ENCODE measurements at regions not wholly inside any gene's neighbourhood (a gene's known extent, or its start where the extent isn't known, plus 50 kb on each side); places are given as distances from the start of the nearest gene placed in this dataset.
"Not testable (repeated sequence)": the region's sequence is repeated elsewhere in the genome, so short reads cannot be mapped to it uniquely, and the experiment has no call there.

DNA sequence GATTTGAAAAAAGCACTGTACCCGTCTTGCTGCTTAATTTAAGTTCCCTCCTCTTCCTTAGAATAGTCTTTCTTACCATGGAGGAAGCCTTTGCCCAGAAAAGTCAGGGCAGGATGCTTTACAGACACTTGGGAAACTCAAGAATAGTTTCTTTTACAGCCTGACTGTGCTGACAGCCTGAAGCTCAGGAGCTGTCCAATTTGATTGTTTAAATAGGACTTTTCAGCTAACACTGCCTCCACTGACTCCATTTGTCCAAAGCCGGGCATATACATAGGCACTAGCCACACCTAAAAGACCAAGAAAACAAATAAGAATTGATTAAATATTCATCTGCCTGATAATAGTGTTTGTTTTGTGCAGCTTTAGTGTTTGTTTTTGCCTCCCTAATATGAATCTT, 110.9 kb upstream of the L3MBTL4 start:
- DNase-seq, result no peak

DNA sequence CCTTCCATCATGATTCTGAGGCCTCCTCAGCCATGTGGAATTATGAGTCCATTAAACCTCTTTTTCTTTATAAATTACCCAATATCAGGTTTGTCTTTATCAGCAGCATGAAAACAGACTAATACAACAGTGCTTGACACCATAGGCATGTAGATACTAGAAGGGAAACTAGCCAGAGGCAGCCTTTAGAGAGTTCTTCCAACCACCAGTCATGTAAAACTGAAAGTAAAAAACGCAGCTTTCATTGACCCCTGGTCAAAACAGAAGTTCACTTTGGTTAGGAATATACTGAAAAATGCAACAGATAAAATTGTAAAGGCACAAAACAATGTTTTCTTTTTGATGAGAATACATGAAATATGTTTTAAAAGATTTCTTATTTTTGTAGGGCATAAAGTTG, 122.8 kb upstream of the L3MBTL4 start:
- DNase-seq, result no peak

DNA sequence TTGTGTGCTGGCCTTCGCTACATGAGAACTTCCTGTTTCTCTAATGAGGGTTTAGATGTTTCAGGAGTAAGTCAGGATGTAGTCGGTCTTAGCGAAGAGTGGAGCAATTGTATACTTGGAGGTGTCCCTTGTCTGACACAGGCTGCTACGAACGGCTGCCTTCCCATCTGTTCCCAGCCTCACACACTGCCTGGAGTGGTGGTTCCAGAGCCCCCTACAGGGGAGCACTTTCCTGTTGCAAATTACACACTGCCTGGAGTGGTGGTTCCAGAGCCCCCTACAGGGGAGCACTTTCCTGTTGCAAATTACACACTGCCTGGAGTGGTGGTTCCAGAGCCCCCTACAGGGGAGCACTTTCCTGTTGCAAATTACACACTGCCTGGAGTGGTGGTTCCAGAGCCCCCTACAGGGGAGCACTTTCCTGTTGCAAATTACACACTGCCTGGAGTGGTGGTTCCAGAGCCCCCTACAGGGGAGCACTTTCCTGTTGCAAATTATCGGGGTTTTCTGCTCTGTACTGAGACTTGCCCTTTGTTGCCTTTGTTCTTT, 126.5 kb upstream of the L3MBTL4 start:
- not testable (repeated sequence) for DNase-seq

DNA sequence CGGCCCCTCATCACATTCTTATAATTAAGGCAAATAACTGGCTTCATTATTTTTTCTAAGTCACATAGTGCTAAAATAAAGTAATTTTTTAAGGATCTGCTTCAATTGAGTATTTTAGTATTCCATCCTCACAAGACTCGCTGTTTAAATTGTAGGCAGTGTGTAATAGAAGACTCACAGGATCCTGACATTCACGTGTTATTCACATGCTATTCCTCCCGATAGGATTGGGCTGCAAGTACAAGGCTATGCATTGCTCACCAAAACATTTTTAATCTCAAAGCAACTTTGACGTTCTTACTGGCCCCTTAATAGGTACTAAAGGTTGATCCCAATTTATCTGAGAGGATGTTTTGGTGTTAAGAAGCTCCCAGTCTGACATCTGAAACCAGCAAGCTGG, 127.6 kb upstream of the L3MBTL4 start:
- DNase-seq, result no peak

DNA sequence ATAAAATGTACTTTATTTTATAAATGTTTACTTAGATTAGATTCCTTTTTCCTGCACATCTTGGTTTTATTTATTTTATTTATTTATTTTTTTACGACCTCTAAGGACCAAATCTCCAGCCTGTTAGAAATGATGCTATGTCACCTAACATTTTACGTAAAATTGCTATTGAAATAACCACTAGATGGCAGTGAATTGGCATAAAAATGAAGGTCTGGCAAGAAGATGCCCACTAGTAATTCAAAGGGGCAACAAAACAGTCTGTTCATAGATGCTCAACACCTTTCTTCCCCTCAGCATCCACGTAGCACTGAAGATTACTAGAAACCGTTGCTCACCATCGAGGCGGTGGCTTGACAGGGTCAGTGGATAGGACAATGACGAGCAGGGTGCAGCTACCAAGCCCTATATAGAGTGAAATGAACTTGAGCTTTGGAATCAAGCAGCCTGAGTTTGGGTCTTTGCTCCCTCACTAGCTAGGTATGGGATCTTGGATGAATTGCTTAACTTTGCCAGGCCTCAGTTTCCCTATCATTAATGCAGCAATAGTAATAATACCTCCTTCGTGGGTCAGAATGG, 128.7 kb upstream of the L3MBTL4 start:
- DNase-seq, result peak; percentile 57

DNA sequence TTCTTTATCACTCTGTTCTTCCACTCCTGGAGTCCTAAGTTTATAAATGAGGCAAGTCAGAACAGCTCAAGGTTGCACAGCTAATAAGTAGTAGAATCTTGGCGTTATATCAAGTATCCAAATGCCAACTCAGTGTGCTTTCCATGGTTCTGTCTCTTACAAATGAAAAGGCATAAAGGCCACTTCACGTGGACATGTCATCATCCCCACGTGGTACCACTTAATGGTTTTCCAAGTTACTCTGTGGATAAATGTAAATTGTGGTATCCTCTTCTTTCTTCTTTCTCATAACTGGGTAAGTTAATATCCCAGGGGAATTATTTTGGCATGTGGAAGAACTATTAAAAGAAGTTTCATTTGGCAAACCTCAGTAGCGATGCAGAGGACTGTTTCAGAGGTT, 131.5 kb upstream of the L3MBTL4 start:
- peak; percentile 56 for DNase-seq

DNA sequence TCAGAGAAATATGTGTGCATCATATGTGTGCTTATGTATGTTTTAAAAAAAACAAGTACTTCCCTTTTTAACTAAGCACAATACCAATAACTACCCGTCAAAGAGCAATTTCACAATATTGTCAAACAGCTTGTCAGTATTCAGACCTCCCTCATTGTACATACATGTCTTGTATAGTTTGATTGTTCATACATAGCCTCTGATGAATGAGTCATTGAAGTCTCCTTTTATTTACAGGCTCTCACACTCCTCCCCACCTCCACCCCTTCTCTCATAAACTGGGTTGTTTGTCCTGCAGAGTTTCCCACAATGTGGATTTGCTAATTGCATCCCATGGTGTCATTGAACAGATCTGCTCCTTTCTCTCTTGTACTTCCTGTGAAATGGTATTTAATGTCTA, 132.8 kb upstream of the L3MBTL4 start:
- no peak for DNase-seq

DNA sequence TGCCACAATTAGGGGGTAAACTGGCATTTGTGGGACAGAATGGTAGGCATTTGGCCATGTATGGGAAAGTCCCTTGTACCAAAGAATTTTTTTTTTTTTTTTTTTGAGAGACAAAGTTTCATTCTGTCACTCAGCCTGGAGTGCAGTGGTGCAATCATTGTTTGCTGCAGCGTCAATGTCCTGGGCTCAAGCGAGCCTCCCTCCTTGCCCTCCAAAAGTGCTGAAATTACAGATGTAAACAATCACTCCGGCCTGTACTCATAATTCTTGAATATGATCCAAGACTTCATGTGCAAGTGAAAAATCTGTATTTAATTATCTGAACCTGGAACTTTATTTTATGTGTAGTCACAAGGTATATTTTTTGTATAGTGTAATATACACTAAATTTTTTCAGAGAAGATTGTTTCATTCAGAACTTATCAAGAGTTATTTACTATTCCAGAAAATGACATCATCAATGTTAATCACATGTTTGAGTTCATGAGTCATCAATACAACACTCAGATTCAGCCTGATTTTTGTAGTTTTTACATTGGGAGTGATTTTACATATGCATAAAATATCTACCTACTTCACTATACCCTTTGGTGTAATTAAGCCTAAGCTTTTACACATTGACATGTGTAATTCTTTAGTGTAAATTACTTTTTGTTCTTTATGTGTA, 138.7 kb upstream of the L3MBTL4 start:
- DNase-seq, result no peak

DNA sequence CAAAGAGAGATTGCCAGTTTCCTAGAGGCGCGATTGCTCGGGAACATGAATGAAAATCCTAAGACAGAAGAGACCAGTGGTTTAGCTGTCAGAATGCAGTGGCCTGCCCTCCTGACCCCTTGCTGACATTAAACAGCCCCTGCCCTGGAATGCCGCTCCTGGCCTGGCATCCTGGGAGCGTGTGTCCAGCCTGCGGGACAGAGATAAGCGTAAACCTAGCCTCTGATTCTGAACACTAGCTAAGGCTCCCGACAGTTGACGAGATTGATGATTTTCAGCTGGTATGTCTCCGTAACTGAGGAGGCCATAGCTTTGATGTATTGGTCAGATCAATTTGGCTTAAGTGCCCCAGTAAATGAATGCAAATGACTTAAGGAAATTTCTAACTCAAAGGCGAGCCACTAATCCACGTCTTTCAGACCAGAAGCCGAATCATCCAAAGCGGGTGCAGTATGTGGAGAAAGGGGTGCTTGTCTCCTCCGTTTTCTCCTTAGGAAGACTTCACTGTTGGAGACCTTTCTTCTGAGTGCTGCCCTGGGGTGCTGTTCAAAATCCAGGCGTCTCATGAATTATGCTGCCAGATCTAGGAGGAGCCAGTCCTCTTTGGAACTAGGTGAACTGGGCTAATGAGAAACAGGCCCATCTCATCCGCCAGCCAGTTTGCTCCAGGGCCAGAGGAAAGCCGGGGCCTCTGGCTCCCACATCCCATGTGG, 142.5 kb upstream of the L3MBTL4 start:
- DNase-seq, result peak; percentile 22

DNA sequence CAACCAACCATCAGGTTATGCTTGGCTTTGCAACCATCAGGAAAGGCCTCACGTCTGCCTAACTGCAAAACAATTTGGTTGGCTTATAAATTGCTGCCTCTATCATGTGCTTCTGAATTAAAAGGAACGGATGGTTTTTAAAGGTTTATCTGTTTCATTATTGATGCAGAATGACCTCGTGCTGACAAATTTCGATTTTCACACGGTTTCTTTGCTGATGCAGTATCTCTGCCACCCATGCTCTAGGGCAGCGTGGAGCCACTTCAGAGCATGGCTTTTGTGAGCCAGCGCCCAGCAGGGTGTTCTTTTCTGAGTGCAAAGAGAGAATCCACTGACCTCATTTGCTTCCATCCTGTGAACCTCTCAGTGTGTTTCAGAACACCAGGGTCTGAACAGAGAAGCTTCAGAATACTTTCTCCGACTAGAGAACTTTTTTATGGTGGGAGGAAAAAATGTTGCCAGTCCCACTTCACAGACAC, 143.1 kb upstream of the L3MBTL4 start:
- no peak for DNase-seq

DNA sequence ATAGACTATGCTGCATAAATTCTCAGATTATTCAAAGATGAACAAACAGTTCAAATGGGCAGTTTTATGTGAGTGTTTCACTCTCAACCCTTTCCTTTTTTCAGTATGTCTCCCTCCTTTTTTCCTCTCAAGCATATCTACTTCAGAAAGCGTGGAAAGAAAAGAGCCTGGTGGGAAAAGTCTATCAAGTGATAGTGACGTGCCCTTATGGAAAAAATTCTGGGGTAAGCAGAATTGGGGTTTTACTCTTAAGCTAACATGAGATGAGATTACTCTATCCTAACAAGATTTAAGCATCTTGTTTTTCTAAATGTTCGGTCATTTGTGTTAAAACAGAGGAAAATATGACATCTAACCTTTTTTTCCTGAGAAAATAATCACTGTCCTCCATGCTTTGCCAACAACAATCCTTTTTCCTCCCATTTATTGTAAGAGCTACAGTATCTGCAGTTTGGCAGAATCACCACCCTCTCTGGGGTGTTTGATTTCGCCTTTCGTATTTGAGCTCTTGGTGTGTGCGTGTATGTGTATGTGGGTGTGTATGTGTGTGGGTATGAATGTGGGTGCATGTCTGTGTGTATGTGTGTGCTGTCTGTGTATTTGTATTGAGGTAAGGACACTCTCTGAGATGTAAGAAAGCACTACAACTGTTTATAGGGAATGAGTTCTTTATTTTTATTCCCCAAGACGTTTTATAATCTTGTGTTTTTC, 143.9 kb upstream of the L3MBTL4 start:
- no peak for DNase-seq

DNA sequence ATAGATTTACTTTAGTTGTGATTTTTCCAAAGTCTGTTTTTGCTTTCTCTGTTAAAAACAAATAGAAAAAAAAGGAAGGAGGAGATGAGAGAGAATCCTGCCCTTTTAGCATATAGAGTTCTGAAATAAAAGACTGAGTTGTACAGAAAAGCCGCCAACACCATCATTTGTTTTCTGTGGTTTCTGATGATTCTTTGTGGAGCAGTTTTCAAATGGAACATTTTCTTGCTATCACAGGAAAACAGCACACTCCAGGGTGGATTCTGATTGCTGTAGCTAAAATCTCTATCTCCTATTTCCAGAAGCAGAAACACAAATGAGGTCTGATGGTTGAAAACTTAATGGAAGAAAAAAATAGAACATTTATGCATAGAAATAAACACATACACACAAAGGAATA, 144.6 kb upstream of the L3MBTL4 start:
- DNase-seq, result no peak

DNA sequence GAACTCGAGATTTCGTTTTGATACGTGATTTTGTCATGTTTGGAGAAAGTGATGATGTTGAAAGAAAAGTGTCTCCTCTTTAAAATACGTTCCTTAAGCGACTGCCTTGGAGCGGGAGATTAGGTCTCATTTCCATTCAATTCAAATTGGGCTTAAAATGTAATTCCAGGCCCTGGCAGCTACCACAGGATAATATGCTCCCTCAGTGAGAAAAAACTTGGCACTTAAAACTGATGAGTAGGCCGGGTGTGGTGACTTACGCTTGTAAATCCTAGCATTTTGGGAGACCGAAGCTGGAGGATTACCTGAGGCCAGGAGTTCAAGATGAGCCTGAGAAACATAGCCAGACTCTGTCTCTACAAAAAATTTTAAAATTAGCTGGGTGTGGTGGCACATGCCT, 146.3 kb upstream of the L3MBTL4 start:
- no peak for DNase-seq

DNA sequence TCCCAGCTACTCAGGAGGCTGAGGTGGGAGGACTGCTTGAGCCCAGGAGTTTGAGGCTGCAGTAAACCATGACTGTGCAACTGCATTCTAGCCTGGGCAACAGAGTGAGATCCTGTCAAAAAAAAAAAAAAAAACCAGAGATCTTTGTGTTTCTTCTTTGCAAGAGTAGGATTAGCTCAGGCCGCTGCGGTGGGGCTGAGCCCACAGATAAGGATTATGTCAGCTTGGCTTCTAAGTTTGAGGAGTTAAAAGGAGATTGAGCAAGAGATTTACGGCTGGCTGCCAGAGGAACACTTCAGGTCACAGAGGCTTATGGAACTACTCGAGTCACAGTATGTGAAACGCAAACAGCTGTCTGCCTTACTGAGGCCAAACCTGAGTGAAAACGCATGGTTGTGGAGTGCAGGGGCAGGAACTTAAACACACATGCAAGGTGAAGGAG, 146.7 kb upstream of the L3MBTL4 start:
- peak; percentile 59 for DNase-seq

DNA sequence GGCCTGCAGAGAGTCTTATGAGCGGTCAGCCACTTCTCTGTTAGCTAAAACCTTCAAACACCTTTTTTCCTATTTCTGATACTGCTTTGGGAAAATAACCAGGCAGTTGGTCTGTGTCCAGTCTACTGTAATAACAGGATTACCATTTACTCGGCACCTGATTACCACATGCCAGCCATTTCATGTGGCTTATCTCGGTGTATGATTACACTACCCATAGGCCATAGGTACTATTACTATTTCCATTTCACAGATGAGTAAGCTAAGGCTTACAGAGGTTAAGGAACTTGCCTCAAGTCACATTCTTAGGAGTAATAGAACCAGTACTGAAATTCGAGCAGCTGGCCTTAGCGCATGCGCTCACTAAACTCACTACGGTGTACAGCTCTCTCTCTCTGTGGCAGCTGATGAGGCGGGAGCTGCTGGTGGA, 147.2 kb upstream of the L3MBTL4 start:
- no peak for DNase-seq

DNA sequence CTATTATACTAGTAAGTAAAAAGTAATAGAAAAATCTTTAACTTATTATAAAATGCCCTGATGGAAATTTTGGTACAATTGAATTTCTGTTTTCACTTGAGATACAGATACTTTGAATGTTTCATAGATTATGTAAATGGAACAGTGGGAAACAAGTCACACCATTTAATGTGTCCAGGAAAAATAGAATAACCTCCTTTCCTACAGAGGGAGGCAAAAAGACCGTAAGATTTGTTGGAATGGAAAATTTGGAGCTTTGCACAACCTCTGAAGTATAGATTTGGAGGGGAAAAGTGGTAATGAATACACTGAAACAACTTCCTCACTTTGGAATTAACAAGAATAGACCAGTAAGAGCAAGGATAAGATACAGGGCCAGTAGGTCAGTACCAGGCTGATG, 149.2 kb upstream of the L3MBTL4 start:
- DNase-seq, result no peak

DNA sequence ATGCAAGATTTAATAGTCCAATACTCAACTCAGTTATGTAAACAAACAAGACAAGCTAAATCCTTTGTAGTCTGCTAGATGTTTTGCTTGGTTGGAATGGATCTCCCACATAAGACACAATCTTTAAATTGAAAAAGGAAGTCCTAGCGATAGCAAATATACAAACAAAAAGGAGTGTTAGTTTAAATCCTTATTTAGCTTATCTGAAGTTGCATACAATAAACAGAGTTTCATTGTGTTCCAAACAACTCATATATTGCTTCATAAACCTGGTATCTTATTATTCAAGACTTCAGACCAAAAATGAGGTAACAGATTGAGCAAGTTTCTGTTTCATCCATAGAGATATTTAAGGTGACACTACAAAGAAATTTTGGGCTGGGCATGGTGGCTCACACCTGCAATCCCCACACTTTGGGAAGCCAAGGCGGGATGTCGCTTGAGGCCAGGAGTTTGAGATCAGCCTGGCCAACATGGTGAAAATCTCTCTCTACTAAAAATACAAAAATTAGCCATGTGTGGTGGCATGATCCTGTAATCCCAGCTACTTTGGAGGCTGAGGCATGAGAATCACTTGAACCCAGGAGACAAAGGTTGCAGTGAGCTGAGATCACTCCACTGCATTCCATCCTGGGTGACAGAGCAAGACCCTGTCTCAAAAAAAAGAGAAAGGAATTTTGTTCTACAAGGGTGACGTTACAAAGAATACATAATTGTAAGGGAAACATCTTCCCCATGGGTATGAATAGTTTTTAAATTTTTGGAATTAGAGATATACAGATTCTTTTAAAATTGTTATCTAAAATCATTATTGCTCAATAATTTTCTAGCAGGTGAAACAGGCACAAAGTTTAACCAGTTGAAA, 150.5 kb upstream of the L3MBTL4 start:
- DNase-seq, result no peak

DNA sequence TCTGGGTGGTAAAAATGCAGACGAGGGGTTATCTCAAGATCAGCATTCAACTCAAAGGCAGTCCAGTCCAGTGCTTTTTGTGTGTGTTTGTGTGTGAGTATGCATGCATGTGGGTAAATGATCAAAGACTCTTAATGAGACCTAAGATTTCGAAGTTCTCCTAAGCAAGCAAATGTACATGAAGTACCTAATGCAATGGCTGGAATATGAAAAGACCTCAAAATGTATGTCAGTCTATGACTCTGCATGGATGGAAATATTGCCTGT, 151.0 kb upstream of the L3MBTL4 start:
- DNase-seq, result no peak

DNA sequence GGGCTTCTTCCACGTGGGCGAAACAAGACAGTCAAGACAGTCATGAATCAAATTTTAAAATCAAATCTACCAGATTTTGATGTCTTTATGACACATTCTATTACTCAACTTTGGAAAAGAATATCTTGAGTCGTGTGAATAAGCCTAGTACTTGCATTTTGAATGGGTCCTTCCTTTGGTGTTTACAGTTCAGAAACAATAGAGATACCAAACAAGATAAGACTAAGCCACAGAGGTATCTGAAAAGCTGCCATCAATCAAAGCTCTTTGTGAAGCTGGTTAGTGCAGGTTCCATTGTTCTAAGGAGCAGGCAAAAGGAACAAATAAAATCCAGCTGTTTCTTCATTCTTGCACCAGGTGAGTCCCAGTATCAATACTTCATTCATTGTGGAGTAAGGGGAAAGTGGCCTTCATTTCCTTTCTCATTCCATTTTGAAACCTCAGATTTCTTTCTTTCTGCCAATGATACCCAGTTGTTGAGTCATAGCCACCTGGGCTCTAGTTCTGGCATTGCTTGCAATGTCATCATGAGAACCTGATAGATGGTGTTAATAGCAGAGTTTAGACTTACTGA, 151.7 kb upstream of the L3MBTL4 start:
- no peak for DNase-seq

DNA sequence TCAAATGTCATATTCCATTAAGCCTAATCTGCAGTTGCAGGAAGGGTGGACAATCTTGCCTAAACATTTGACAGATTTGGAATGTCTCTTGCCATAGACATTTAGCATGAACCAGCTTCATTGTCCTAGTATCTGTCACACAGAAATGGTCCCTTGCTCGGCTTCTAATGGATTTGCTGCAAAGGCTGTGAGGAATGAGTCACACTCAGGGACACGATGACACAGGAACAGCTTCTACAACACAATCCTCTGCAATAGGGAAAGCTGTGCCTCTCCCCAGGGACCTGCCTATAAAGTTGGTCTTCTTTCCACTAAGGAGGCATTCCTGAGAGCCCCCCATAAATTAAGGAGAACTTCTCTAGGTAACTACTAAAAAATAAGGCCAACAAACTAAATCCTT, 155.1 kb upstream of the L3MBTL4 start:
- DNase-seq, result no peak

DNA sequence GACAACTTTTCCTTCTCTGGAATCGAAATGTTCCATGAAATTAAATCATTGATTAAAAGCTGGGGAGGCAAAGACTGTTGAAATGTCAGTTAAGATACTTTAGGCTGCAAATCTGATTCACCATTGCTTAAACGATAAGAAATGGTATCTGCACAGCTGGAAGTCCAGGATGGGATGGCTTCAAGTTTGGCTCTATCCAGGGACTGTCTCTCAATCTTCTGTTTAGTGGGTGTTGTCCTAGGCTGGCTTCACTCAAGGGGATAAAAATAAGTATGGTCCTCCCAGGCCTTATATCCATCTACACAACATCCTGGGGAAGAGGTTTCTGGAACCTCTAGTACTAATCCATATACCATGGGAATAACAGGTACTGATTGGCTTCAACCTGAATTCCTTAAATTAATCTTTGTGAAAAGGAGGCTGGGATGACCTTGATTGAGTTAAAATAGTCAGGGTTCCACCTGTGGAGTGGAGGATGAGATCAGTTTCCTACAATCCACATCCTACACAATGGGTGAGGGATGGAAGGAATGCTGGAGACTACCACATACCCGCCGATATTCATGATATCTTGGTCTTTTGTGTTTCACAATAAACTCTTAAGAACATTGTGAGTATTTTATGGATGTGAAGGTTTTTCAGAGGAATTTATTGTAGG, 156.0 kb upstream of the L3MBTL4 start:
- DNase-seq, result no peak

All from fibroblast of skin of scalp (primary cell).